ENCODE measurements at regions not wholly inside any gene's neighbourhood (a gene's known extent, or its start where the extent isn't known, plus 50 kb on each side); places are given as distances from the start of the nearest gene placed in this dataset.

- no peak for DNase-seq (ENCODE audit: low read depth in 2 of 2)
Observed at GRCh38 chr7:127446842-127447241, 54.3 kb upstream of the ZNF800 start.
